ENCODE measurements at regions not wholly inside any gene's neighbourhood (a gene's known extent, or its start where the extent isn't known, plus 50 kb on each side); places are given as distances from the start of the nearest gene placed in this dataset.

DNA sequence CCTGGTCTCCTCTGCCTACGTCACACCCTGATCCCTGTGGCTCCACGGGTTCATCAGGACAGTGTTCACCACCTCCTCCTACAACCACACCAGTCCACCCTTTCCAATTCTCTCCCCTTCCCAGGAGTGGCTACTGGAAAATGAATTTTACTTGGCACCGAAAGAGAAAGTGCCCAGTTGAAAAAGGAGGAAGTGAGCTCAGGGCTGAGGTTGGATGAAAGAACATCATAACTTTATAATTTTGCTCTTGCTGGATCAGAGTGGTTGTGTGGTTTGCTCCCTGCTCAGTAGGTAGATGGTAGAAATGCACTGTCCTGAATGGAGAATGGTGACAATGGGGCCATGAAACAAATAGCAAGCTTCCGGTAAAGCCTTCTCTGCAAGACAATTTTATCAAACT lies 140.3 kb upstream of the DDX18 start:
- H3K79me2 ChIP-seq (ENCODE audit: insufficient read depth, low read depth, low read length) = no peaks in the 10 kb centered on the region
- BruUV-seq (replicated peaks) = no TSS peak
- no peaks in the 10 kb centered on the region for H4K20me1 ChIP-seq (ENCODE audit: insufficient read depth, low read length)
- no peak for DNase-seq (ENCODE audit: low spot score)
- H3K27ac ChIP-seq (ENCODE audit: low read depth, low read length, poor library complexity, severe bottlenecking) = no peak overlapping the region
- TF ChIP-seq EZH2phosphoT487 (IDR thresholded peaks at IDR 0.05; ENCODE audit: borderline replicate concordance, low read depth, low read length) = no peak
- CTCF ChIA-PET (ENCODE audit: unreplicated experiment) = no interaction called here
- no peak overlapping the region for H3K4me3 ChIP-seq (ENCODE audit: low read depth, low read length, poor library complexity, severe bottlenecking)
- H2AFZ ChIP-seq (ENCODE audit: low read length) = no peak overlapping the region
- H3K9me2 ChIP-seq (ENCODE audit: insufficient read depth, low read length) = no peaks in the 10 kb centered on the region
- no peaks in the 10 kb centered on the region for H3K9me3 ChIP-seq (ENCODE audit: low read length)
- H3K36me3 ChIP-seq (ENCODE audit: insufficient read depth, low read length) = no peaks in the 10 kb centered on the region
- intact Hi-C loops (cut with micrococcal nuclease; ENCODE audit: unreplicated experiment) = no loop called here
- no peaks in the 10 kb centered on the region for H3K4me1 ChIP-seq (ENCODE audit: insufficient read depth, low read length, poor library complexity, severe bottlenecking)
- H3K4me2 ChIP-seq (ENCODE audit: low read length) = no peak overlapping the region
- POLR2A ChIA-PET = no interaction called here

DNA sequence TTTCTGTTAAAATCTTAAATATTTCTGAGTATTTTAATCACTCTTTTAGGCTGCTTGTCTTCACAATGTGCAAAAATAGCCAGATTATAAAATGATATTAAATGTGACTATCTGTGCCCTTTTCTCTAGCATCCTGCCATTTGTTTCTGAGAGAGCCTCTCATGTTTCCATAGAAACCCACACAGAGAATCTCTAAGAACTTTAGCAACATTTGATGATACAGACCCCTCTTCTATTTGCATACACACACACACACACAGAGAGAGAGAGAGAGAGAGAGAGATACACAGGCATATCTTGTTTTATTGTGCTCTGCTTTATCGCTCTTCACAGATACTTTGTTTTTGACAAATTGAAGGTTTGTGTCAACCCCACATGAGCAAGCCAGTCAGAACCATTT lies 134.5 kb upstream of the DDX18 start:
- H3K4me1 ChIP-seq (ENCODE audit: insufficient read depth, low read length, poor library complexity, severe bottlenecking) = no peaks in the 10 kb centered on the region
- BruUV-seq (replicated peaks) = no TSS peak
- no peak overlapping the region for H3K27ac ChIP-seq (ENCODE audit: low read depth, low read length, poor library complexity, severe bottlenecking)
- no peak overlapping the region for H3K4me2 ChIP-seq (ENCODE audit: low read length)
- H4K20me1 ChIP-seq (ENCODE audit: insufficient read depth, low read length) = no peaks in the 10 kb centered on the region
- DNase-seq (ENCODE audit: low spot score) = no peak
- H3K36me3 ChIP-seq (ENCODE audit: insufficient read depth, low read length) = no peaks in the 10 kb centered on the region
- intact Hi-C loops (cut with micrococcal nuclease; ENCODE audit: unreplicated experiment) = no loop called here
- ChIA-PET CTCF (ENCODE audit: unreplicated experiment) (no interaction called here), POLR2A (no interaction called here)
- H3K4me3 ChIP-seq (ENCODE audit: low read depth, low read length, poor library complexity, severe bottlenecking) = no peak overlapping the region
- TF ChIP-seq, protein P1, sequence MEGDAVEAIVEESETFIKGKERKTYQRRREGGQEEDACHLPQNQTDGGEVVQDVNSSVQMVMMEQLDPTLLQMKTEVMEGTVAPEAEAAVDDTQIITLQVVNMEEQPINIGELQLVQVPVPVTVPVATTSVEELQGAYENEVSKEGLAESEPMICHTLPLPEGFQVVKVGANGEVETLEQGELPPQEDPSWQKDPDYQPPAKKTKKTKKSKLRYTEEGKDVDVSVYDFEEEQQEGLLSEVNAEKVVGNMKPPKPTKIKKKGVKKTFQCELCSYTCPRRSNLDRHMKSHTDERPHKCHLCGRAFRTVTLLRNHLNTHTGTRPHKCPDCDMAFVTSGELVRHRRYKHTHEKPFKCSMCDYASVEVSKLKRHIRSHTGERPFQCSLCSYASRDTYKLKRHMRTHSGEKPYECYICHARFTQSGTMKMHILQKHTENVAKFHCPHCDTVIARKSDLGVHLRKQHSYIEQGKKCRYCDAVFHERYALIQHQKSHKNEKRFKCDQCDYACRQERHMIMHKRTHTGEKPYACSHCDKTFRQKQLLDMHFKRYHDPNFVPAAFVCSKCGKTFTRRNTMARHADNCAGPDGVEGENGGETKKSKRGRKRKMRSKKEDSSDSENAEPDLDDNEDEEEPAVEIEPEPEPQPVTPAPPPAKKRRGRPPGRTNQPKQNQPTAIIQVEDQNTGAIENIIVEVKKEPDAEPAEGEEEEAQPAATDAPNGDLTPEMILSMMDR (conservative IDR thresholded peaks at IDR 0.05; ENCODE audit: low read length) = no peak
- no peak for TF ChIP-seq EZH2phosphoT487 (IDR thresholded peaks at IDR 0.05; ENCODE audit: borderline replicate concordance, low read depth, low read length)
- no peaks in the 10 kb centered on the region for H3K9me2 ChIP-seq (ENCODE audit: insufficient read depth, low read length)
- H3K79me2 ChIP-seq (ENCODE audit: insufficient read depth, low read depth, low read length) = no peaks in the 10 kb centered on the region
- H3K9me3 ChIP-seq (ENCODE audit: low read length) = no peaks in the 10 kb centered on the region
- no peak overlapping the region for H2AFZ ChIP-seq (ENCODE audit: low read length)

DNA sequence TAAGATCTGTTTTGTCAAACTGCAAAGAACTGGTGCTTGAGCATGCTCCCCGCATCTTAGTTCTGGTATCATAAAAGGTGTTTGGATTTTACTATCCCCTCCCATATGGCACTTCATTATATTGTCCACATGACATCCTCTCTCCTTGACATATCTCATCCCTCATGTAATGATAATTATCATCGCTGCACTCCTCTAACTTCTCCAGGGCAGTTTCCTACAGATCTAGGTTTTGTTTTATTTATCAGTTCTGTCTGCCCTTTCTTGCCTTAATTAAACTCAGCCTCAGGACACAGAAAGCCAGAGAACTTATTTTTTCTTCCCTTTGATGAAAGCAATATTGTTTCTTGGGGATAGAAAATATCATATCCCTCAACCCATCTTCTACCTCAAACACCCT lies 129.6 kb upstream of the DDX18 start:
- ChIA-PET CTCF (ENCODE audit: unreplicated experiment) (no interaction called here), POLR2A (no interaction called here)
- Histone ChIP-seq H3K36me3 (ENCODE audit: insufficient read depth, low read length) (no peaks in the 10 kb centered on the region), H3K4me2 (ENCODE audit: low read length) (no peak overlapping the region), H3K4me3 (ENCODE audit: low read depth, low read length, poor library complexity, severe bottlenecking) (no peak overlapping the region), H3K27ac (ENCODE audit: low read depth, low read length, poor library complexity, severe bottlenecking) (no peak overlapping the region), H3K79me2 (ENCODE audit: insufficient read depth, low read depth, low read length) (no peaks in the 10 kb centered on the region), H3K9me3 (ENCODE audit: low read length) (no peaks in the 10 kb centered on the region), H3K9me2 (ENCODE audit: insufficient read depth, low read length) (no peaks in the 10 kb centered on the region), H2AFZ (ENCODE audit: low read length) (no peak overlapping the region), H3K4me1 (ENCODE audit: insufficient read depth, low read length, poor library complexity, severe bottlenecking) (no peaks in the 10 kb centered on the region), H4K20me1 (ENCODE audit: insufficient read depth, low read length) (no peaks in the 10 kb centered on the region)
- no peak for DNase-seq (ENCODE audit: low spot score)
- TF ChIP-seq, protein P1 (conservative IDR thresholded peaks at IDR 0.05; ENCODE audit: low read length) = no peak
- TF ChIP-seq EZH2phosphoT487 (IDR thresholded peaks at IDR 0.05; ENCODE audit: borderline replicate concordance, low read depth, low read length) = no peak
- intact Hi-C loops (cut with micrococcal nuclease; ENCODE audit: unreplicated experiment) = no loop called here
- no TSS peak for BruUV-seq (replicated peaks)
